HG03025 (cell line): ENCODE measurements at regions not wholly inside any gene's neighbourhood (a gene's known extent, or its start where the extent isn't known, plus 50 kb on each side); places are given as distances from the start of the nearest gene placed in this dataset.

Source experiments
- ATAC-seq: cut with Tn5 transposase; IDR thresholded peaks from one replicate; pipeline ENCODE4 v1.9.1; 2021; ENCODE audit warnings: mild to moderate bottlenecking, moderate library complexity; ENCODE audit not compliant: unreplicated experiment, low FRiP score

- no peak for ATAC-seq
Observed at GRCh38 chr18:73274812-73275621, 407.2 kb upstream of the NETO1 start.

- ATAC-seq = no peak
Observed at GRCh38 chr18:73270920-73271634, 403.3 kb upstream of the NETO1 start.

- no peak for ATAC-seq
Observed at GRCh38 chr18:73264562-73264921, 396.8 kb upstream of the NETO1 start.

GRCh38 chr18:73261923-73262322 lies 394.1 kb upstream of the NETO1 start:
- no peak for ATAC-seq

- ATAC-seq = no peak
Observed at GRCh38 chr18:73261243-73261642, 393.5 kb upstream of the NETO1 start.

GRCh38 chr18:73258375-73259087 lies 390.7 kb upstream of the NETO1 start:
- no peak for ATAC-seq

GRCh38 chr18:73254564-73254963 lies 386.8 kb upstream of the NETO1 start:
- no peak for ATAC-seq

- ATAC-seq = no peak
Observed at GRCh38 chr18:73249030-73249429, 381.2 kb upstream of the NETO1 start.

GRCh38 chr18:73246763-73247162 lies 379.0 kb upstream of the NETO1 start:
- ATAC-seq = no peak

- no peak for ATAC-seq
Observed at GRCh38 chr18:73245345-73245744, 377.6 kb upstream of the NETO1 start.

- no peak for ATAC-seq
Observed at GRCh38 chr18:73244401-73244800, 376.6 kb upstream of the NETO1 start.

- ATAC-seq = no peak
Observed at GRCh38 chr18:73240899-73241298, 373.1 kb upstream of the NETO1 start.

GRCh38 chr18:73235921-73236320 lies 368.1 kb upstream of the NETO1 start:
- no peak for ATAC-seq

- peak; percentile 72 for ATAC-seq
Observed at GRCh38 chr18:73235491-73235890, 367.7 kb upstream of the NETO1 start.

- ATAC-seq = no peak
Observed at GRCh38 chr18:73232933-73233332, 365.1 kb upstream of the NETO1 start.

- no peak for ATAC-seq
Observed at GRCh38 chr18:73220663-73221062, 352.9 kb upstream of the NETO1 start.

- ATAC-seq = no peak
Observed at GRCh38 chr18:73218293-73218692, 350.5 kb upstream of the NETO1 start.

- no peak for ATAC-seq
Observed at GRCh38 chr18:73214970-73215369, 347.2 kb upstream of the NETO1 start.

- ATAC-seq = no peak
Observed at GRCh38 chr18:73212442-73212841, 344.7 kb upstream of the NETO1 start.

- ATAC-seq = no peak
Observed at GRCh38 chr18:73201940-73202339, 334.2 kb upstream of the NETO1 start.

- no peak for ATAC-seq
Observed at GRCh38 chr18:73199151-73199550, 331.4 kb upstream of the NETO1 start.
